OCI-LY3 (cell line): ENCODE measurements at regions not wholly inside any gene's neighbourhood (a gene's known extent, or its start where the extent isn't known, plus 50 kb on each side); places are given as distances from the start of the nearest gene placed in this dataset.

Experiments
- CTCF ChIP-seq: fragments of 200-600, 300-600 bp; sonication (generic); IDR thresholded peaks from 2 replicates; pipeline ENCODE4 v1.5.1; 2014; ENCODE audit warnings: antibody characterized with exemption, low read length, low read depth
- EZH2phosphoT487 ChIP-seq: fragments of 200-600 bp; shearing (Covaris generic); IDR thresholded peaks from 2 replicates; pipeline ENCODE4 v1.6.1; 2018; ENCODE audit warnings: antibody characterized with exemption, mixed run types, low read depth

DNA sequence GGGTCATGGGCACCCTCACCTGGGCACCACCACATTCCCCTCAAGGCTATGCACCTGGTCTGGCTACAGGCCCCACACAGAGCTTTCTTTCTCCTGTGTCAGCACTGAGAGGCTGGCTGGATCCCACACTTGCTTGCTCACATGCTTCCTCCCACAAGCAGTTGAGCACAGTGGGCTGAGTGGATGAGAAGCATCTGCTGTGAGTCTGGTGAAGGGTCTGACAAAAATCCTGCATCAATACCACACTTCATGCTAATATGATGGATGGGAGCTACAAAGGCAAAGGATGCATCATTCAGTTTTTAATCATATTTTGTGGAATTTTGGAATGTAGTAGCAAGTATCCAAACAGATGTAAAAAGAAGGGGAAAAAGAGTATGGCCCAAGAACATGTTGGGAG lies 830.8 kb upstream of the PTPRD start:
- TF ChIP-seq CTCF (no peak), EZH2phosphoT487 (no peak)
